ENCODE measurements at regions not wholly inside any gene's neighbourhood (a gene's known extent, or its start where the extent isn't known, plus 50 kb on each side); places are given as distances from the start of the nearest gene placed in this dataset.

GRCh38 chr10:28250782-28251181 is 52.1 kb downstream of the MPP7 start:
- FAIRE-seq: peak; percentile 94

GRCh38 chr10:28250358-28250757 is 52.5 kb downstream of the MPP7 start:
- FAIRE-seq: no peak

GRCh38 chr10:28249512-28249911 is 53.4 kb downstream of the MPP7 start:
- FAIRE-seq: no peak

GRCh38 chr10:28248092-28248491 is 54.8 kb downstream of the MPP7 start:
- no peak for FAIRE-seq

GRCh38 chr10:28246023-28246422 is 56.8 kb downstream of the MPP7 start:
- FAIRE-seq: no peak

GRCh38 chr10:28243923-28244322 is 58.9 kb downstream of the MPP7 start:
- FAIRE-seq: no peak

- FAIRE-seq: no peak
Measured at GRCh38 chr10:28242555-28243204, 60.2 kb downstream of the MPP7 start.

- peak; percentile 96 for FAIRE-seq
Measured at GRCh38 chr10:28241741-28242399, 61.0 kb downstream of the MPP7 start.

- FAIRE-seq: no peak
Measured at GRCh38 chr10:28240400-28240799, 62.5 kb downstream of the MPP7 start.

- no peak for FAIRE-seq
Measured at GRCh38 chr10:28236591-28236990, 66.3 kb downstream of the MPP7 start.

- no peak for FAIRE-seq
Measured at GRCh38 chr10:28220811-28221210, 82.1 kb downstream of the MPP7 start.

GRCh38 chr10:28219251-28219650 is 83.6 kb downstream of the MPP7 start:
- FAIRE-seq: no peak

- FAIRE-seq: no peak
Measured at GRCh38 chr10:28217848-28218247, 85.0 kb downstream of the MPP7 start.

- FAIRE-seq: no peak
Measured at GRCh38 chr10:28215930-28216329, 86.9 kb downstream of the MPP7 start.

- no peak for FAIRE-seq
Measured at GRCh38 chr10:28214219-28214618, 88.6 kb downstream of the MPP7 start.

GRCh38 chr10:28211759-28212158 is 91.1 kb downstream of the MPP7 start:
- no peak for FAIRE-seq

- no peak for FAIRE-seq
Measured at GRCh38 chr10:28207799-28208198, 95.1 kb downstream of the MPP7 start.

- FAIRE-seq: no peak
Measured at GRCh38 chr10:28202941-28203352, 99.9 kb downstream of the MPP7 start.

- FAIRE-seq: no peak
Measured at GRCh38 chr10:28201410-28202400, 101.2 kb downstream of the MPP7 start.

- FAIRE-seq: no peak
Measured at GRCh38 chr10:28200775-28201174, 102.1 kb downstream of the MPP7 start.

- FAIRE-seq: no peak
Measured at GRCh38 chr10:28199941-28200340, 102.9 kb downstream of the MPP7 start.

- FAIRE-seq: no peak
Measured at GRCh38 chr10:28190196-28190595, 112.7 kb downstream of the MPP7 start.

- FAIRE-seq: no peak
Measured at GRCh38 chr10:28188526-28188925, 114.3 kb downstream of the MPP7 start.
